ENCODE measurements at regions not wholly inside any gene's neighbourhood (a gene's known extent, or its start where the extent isn't known, plus 50 kb on each side); places are given as distances from the start of the nearest gene placed in this dataset.
A peak's percentile ranks its signal among the peaks of the same experiment; 100 is the strongest.

GRCh38 chr3:154571553-154572226 is 141.7 kb upstream of the GPR149 start:
- DNase-seq (ENCODE audit: low spot score): peak; percentile 83

- DNase-seq (ENCODE audit: low spot score): no peak
Measured at GRCh38 chr3:154568064-154568463, 138.1 kb upstream of the GPR149 start.

GRCh38 chr3:154559623-154560022 is 129.6 kb upstream of the GPR149 start:
- DNase-seq (ENCODE audit: low spot score): no peak

GRCh38 chr3:154552338-154552737 is 122.3 kb upstream of the GPR149 start:
- no peak for DNase-seq (ENCODE audit: low spot score)

- no peak for DNase-seq (ENCODE audit: low spot score)
Measured at GRCh38 chr3:154549391-154549790, 119.4 kb upstream of the GPR149 start.

- DNase-seq (ENCODE audit: low spot score): no peak
Measured at GRCh38 chr3:154548341-154548740, 118.4 kb upstream of the GPR149 start.

- no peak for DNase-seq (ENCODE audit: low spot score)
Measured at GRCh38 chr3:154542837-154543236, 112.8 kb upstream of the GPR149 start.

- DNase-seq (ENCODE audit: low spot score): no peak
Measured at GRCh38 chr3:154540950-154541604, 111.1 kb upstream of the GPR149 start.

- peak; percentile 62 for DNase-seq (ENCODE audit: low spot score)
Measured at GRCh38 chr3:154538566-154539360, 108.8 kb upstream of the GPR149 start.

GRCh38 chr3:154536751-154537150 is 106.8 kb upstream of the GPR149 start:
- DNase-seq (ENCODE audit: low spot score): no peak

- DNase-seq (ENCODE audit: low spot score): no peak
Measured at GRCh38 chr3:154522036-154522602, 92.1 kb upstream of the GPR149 start.

GRCh38 chr3:154517404-154517803 is 87.4 kb upstream of the GPR149 start:
- no peak for DNase-seq (ENCODE audit: low spot score)

GRCh38 chr3:154515921-154516320 is 85.9 kb upstream of the GPR149 start:
- no peak for DNase-seq (ENCODE audit: low spot score)

- no peak for DNase-seq (ENCODE audit: low spot score)
Measured at GRCh38 chr3:154510780-154511179, 80.8 kb upstream of the GPR149 start.

GRCh38 chr3:154507727-154508126 is 77.7 kb upstream of the GPR149 start:
- DNase-seq (ENCODE audit: low spot score): no peak

GRCh38 chr3:154496978-154497377 is 67.0 kb upstream of the GPR149 start:
- DNase-seq (ENCODE audit: low spot score): no peak

GRCh38 chr3:154496540-154496939 is 66.5 kb upstream of the GPR149 start:
- no peak for DNase-seq (ENCODE audit: low spot score)

- no peak for DNase-seq (ENCODE audit: low spot score)
Measured at GRCh38 chr3:154486949-154487348, 57.0 kb upstream of the GPR149 start.

GRCh38 chr3:154482507-154482906 is 52.5 kb upstream of the GPR149 start:
- DNase-seq (ENCODE audit: low spot score): no peak

GRCh38 chr3:154480033-154480432 is 50.0 kb upstream of the GPR149 start:
- DNase-seq (ENCODE audit: low spot score): no peak
